SK-N-SH (cell line): ENCODE measurements at regions not wholly inside any gene's neighbourhood (a gene's known extent, or its start where the extent isn't known, plus 50 kb on each side); places are given as distances from the start of the nearest gene placed in this dataset.
A peak's percentile ranks its signal among the peaks of the same experiment; 100 is the strongest.

ENCODE experiments used
- CTCF ChIA-PET: fragments of 300-600, 350-600 bp; formaldehyde crosslinking; extraction: SDS; loops from one replicate; lab custom pipeline; 2021; lab: Yijun Ruan, JAX
- POLR2A ChIA-PET: fragments of 350-600 bp; sonication (Branson Sonifier 250); formaldehyde crosslinking; extraction: SDS; loops from one replicate; lab custom pipeline; 2020; ENCODE audit warnings: antibody characterized with exemption, inconsistent platforms; lab: Yijun Ruan, JAX
- DNase-seq: peaks from one replicate; pipeline ENCODE4 v3.0.0; 2012
- H2AFZ ChIP-seq: fragments of 200-600 bp; sonication (generic); 2 replicates; pipeline ENCODE4 v1.8.1; 2016; ENCODE audit warnings: antibody characterized with exemption, mild to moderate bottlenecking, low read depth
- H3F3A ChIP-seq: fragments of 200-600 bp; sonication (generic); replicated peaks from 2 replicates; pipeline ENCODE3; 2016; ENCODE audit warnings: antibody characterized with exemption, mild to moderate bottlenecking; ENCODE audit not compliant: insufficient read depth
- H3K27ac ChIP-seq, 2 experiments: fragments of 200-500 bp in 1 of 2; fragments of 200-600 bp in 1 of 2; sonication (Bioruptor generic) in 1 of 2; sonication (generic), shearing (Covaris generic) in 1 of 2; 2 replicates each; pipeline versions ENCODE4 v1.5.1 to v1.6.1; 2014 to 2016; ENCODE audit warnings: low read depth in 2 of 2, inconsistent platforms in 1 of 2, low read length in 1 of 2, mild to moderate bottlenecking in 1 of 2, mixed read lengths in 1 of 2
- H3K27me3 ChIP-seq: fragments of 200-600 bp; sonication (generic), shearing (Covaris generic); 2 replicates; pipeline ENCODE4 v1.6.1; 2016; ENCODE audit warnings: mixed run types; ENCODE audit not compliant: insufficient read depth
- H3K36me3 ChIP-seq, 2 experiments: fragments of 200-500 bp in 1 of 2; fragments of 200-600 bp in 1 of 2; sonication (Bioruptor generic) in 1 of 2; sonication (generic) in 1 of 2; replicated peaks in 1 of 2; 2 replicates each; pipeline versions ENCODE3 to v1.5.1; 2014 to 2016; ENCODE audit warnings: low read length in 1 of 2, mild to moderate bottlenecking in 1 of 2; ENCODE audit not compliant: insufficient read depth in 2 of 2, control insufficient read depth in 1 of 2
- H3K4me1 ChIP-seq, 2 experiments: fragments of 200-500 bp in 1 of 2; fragments of 200-600 bp in 1 of 2; sonication (Bioruptor generic) in 1 of 2; sonication (generic), shearing (Covaris generic) in 1 of 2; 2 replicates each; pipeline versions ENCODE4 v1.5.1 to v1.6.1; 2014 to 2016; ENCODE audit warnings: low read depth in 1 of 2, low read length in 1 of 2, mixed run types in 1 of 2; ENCODE audit not compliant: insufficient read depth in 2 of 2, control insufficient read depth in 1 of 2
- H3K4me2 ChIP-seq: fragments of 200-600 bp; sonication (generic), shearing (Covaris generic); 2 replicates; pipeline ENCODE4 v1.6.1; 2017; ENCODE audit warnings: mixed run types
- H3K4me3 ChIP-seq, 2 experiments: fragments of 200-500 bp in 1 of 2; fragments of 200-600 bp in 1 of 2; sonication (Bioruptor generic) in 1 of 2; sonication (generic), shearing (Covaris generic) in 1 of 2; 2 replicates each; pipeline versions ENCODE4 v1.5.1 to v1.8.1; 2014 to 2016; ENCODE audit warnings: low read depth in 2 of 2, inconsistent platforms in 1 of 2, low read length in 1 of 2, mild to moderate bottlenecking in 1 of 2, mixed read lengths in 1 of 2, moderate library complexity in 1 of 2
- H3K79me2 ChIP-seq: fragments of 200-600 bp; sonication (generic); 2 replicates; pipeline ENCODE4 v1.8.1; 2017; ENCODE audit warnings: mild to moderate bottlenecking; ENCODE audit not compliant: insufficient read depth
- H3K9ac ChIP-seq: fragments of 200-600 bp; sonication (generic); 2 replicates; pipeline ENCODE4 v1.6.1; 2017; ENCODE audit warnings: mixed run types
- H3K9me2 ChIP-seq: fragments of 200-600 bp; sonication (generic); 2 replicates; pipeline ENCODE4 v1.6.1; 2017; ENCODE audit warnings: mixed run types
- H3K9me3 ChIP-seq: fragments of 200-600 bp; sonication (generic); 2 replicates; pipeline ENCODE4 v1.6.1; 2017; ENCODE audit warnings: mixed run types, mild to moderate bottlenecking, moderate library complexity
- H4K20me1 ChIP-seq: fragments of 200-600 bp; sonication (generic); 2 replicates; pipeline ENCODE4 v1.6.1; 2017; ENCODE audit warnings: mild to moderate bottlenecking, mixed run types; ENCODE audit not compliant: insufficient read depth
- EZH2phosphoT487 ChIP-seq: fragments of 200-600 bp; sonication (generic); IDR thresholded peaks from 2 replicates; pipeline ENCODE4 v1.6.1; 2017; ENCODE audit warnings: low read depth, mixed run types, mild to moderate bottlenecking, antibody characterized with exemption, moderate library complexity, borderline replicate concordance
- FOSL2 ChIP-seq: IDR thresholded peaks from 2 replicates; pipeline ENCODE4 v1.4.0; 2012; ENCODE audit warnings: low read depth, mild to moderate bottlenecking, moderate library complexity, borderline replicate concordance
- FOXJ3 ChIP-seq: sonication (generic); formaldehyde crosslinking; IDR thresholded peaks from 2 replicates; pipeline ENCODE4 v1.5.1; 2020; ENCODE audit warnings: mild to moderate bottlenecking, missing genetic modification reagents
- GABPA ChIP-seq: IDR thresholded peaks from 2 replicates; pipeline ENCODE4 v1.4.0; 2012; ENCODE audit warnings: low read depth, mild to moderate bottlenecking
- JUND ChIP-seq: IDR thresholded peaks from 2 replicates; pipeline ENCODE4 v1.4.0; 2012
- NFIC ChIP-seq: IDR thresholded peaks from 2 replicates; pipeline ENCODE4 v1.4.0; 2012; ENCODE audit warnings: borderline replicate concordance
- POLR2AphosphoS5 ChIP-seq: IDR thresholded peaks from 2 replicates; pipeline ENCODE4 v1.6.1; 2012; ENCODE audit warnings: low read depth, low read length
- RAD21 ChIP-seq: IDR thresholded peaks from 2 replicates; pipeline ENCODE4 v1.6.1; 2012; ENCODE audit warnings: mild to moderate bottlenecking, low read length
- RXRA ChIP-seq: IDR thresholded peaks from 2 replicates; pipeline ENCODE4 v1.4.0; 2012; ENCODE audit warnings: low read depth, mild to moderate bottlenecking, borderline replicate concordance
- SIN3A ChIP-seq: IDR thresholded peaks from 2 replicates; pipeline ENCODE4 v1.6.1; 2012; ENCODE audit warnings: low read depth, mild to moderate bottlenecking, low read length, moderate library complexity, borderline replicate concordance
- TEAD4 ChIP-seq: IDR thresholded peaks from 2 replicates; pipeline ENCODE4 v1.4.0; 2012; ENCODE audit warnings: mild to moderate bottlenecking, borderline replicate concordance; ENCODE audit not compliant: insufficient read depth
- WGBS: methylation state at CpG from one replicate; pipeline ENCODE4 v1.1.6; 2017; ENCODE audit warnings: low lambda C conversion rate; 5-methylcytosine and 5-hydroxymethylcytosine counted together
- TF ChIP-seq, protein P1 (sequence below): IDR thresholded peaks from 2 replicates; pipeline ENCODE4 v1.4.0; 2012; ENCODE audit warnings: low read depth, borderline replicate concordance
- TF ChIP-seq, protein P2 (sequence below): IDR thresholded peaks from 2 replicates; pipeline ENCODE4; 2012
- TF ChIP-seq, protein P3 (sequence below): fragments of 150-350 bp; IDR thresholded peaks from 2 replicates; pipeline ENCODE4 v1.6.1; 2017; ENCODE audit warnings: antibody characterized with exemption, low read length, low read depth, borderline replicate concordance
- TF ChIP-seq, protein P4 (sequence below): fragments of 200-600 bp; sonication (generic); IDR thresholded peaks from 2 replicates; pipeline ENCODE4 v1.6.1; 2017; ENCODE audit warnings: antibody characterized with exemption, mild to moderate bottlenecking, moderate library complexity

DNA sequence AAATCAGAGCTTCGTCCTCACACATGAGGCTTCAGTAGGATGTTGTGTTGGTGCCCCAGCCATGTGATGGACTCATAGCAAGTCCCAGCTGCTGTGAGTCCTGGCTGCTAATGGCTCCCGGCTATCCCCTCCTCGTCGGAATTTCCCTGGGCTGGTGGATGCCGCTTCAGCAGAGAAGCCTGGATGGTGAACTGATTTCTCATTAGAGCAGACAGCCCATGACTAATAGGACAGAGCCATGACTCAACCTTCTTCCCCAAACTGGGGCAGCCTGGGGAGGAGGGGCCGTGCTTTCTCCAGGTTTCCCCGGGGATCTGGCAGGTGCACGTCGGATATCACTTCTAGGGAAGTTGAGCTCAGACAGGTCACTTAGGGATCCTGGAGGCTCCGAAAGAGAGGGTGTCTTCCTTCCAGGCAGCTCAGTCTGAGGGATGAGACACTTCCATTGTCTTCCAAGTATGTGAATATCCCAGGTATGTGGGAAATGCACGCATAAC, 112.7 kb downstream of the ASMT start (continued):
- TF ChIP-seq, protein P1, sequence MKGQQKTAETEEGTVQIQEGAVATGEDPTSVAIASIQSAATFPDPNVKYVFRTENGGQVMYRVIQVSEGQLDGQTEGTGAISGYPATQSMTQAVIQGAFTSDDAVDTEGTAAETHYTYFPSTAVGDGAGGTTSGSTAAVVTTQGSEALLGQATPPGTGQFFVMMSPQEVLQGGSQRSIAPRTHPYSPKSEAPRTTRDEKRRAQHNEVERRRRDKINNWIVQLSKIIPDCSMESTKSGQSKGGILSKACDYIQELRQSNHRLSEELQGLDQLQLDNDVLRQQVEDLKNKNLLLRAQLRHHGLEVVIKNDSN: no peak
- peak; percentile 94 for TF ChIP-seq FOSL2
- TF ChIP-seq RXRA: 0 out of 2 replicates have a peak, but pooled peaks have one; percentile 19
- no peak for TF ChIP-seq GABPA
- TF ChIP-seq, protein P2, sequence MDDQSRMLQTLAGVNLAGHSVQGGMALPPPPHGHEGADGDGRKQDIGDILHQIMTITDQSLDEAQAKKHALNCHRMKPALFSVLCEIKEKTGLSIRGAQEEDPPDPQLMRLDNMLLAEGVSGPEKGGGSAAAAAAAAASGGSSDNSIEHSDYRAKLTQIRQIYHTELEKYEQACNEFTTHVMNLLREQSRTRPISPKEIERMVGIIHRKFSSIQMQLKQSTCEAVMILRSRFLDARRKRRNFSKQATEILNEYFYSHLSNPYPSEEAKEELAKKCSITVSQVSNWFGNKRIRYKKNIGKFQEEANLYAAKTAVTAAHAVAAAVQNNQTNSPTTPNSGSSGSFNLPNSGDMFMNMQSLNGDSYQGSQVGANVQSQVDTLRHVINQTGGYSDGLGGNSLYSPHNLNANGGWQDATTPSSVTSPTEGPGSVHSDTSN: peak; percentile 79
- TF ChIP-seq NFIC: no peak
- TF ChIP-seq JUND: peak; percentile 78
- no peak for TF ChIP-seq TEAD4

DNA sequence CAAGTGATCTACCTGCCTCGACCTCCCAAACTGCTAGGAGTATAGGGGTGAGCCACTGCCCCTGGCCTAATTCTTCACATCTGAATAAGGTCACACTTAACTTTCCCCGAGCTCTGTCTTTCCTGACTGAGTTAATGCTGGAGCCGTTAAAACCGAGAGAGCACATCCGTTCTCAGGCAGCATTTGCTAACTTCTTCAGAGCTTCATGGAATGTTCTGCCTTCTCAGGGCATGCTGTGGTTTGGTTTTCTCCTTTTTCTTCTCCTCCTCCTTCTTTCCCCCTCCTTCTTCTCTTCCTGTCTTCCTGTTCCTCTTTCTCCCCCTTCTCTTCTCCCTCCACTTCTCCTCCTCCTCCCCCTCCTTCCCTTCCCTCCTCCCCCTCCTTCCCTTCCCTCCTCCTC, 119.9 kb downstream of the ASMT start:
- no peaks in the 10 kb centered on the region for H4K20me1 ChIP-seq
- H3K4me1 ChIP-seq: no peaks in the 10 kb centered on the region
- no peak overlapping the region for H3K9ac ChIP-seq
- no peak overlapping the region for H2AFZ ChIP-seq
- no peak overlapping the region for H3K4me2 ChIP-seq
- H3K4me3 ChIP-seq: no peak overlapping the region
- 31% methylated on average over 5 of the region's 5 CpGs for WGBS
- H3F3A ChIP-seq: peaks cover 7% of the 10 kb centered on the region
- no peaks in the 10 kb centered on the region for H3K27me3 ChIP-seq
- H3K27ac ChIP-seq: no peak overlapping the region
- ChIA-PET CTCF (no interaction called here), POLR2A (no interaction called here)
- no peaks in the 10 kb centered on the region for H3K79me2 ChIP-seq
- H3K36me3 ChIP-seq: no peaks in the 10 kb centered on the region
- no peaks in the 10 kb centered on the region for H3K9me2 ChIP-seq
- H3K9me3 ChIP-seq: no peaks in the 10 kb centered on the region
- DNase-seq: no peak
- TF ChIP-seq TEAD4 (no peak), NFIC (no peak), EZH2phosphoT487 (no peak)
- TF ChIP-seq, protein P2: no peak
- TF ChIP-seq, protein P3, sequence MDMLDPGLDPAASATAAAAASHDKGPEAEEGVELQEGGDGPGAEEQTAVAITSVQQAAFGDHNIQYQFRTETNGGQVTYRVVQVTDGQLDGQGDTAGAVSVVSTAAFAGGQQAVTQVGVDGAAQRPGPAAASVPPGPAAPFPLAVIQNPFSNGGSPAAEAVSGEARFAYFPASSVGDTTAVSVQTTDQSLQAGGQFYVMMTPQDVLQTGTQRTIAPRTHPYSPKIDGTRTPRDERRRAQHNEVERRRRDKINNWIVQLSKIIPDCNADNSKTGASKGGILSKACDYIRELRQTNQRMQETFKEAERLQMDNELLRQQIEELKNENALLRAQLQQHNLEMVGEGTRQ: no peak

DNA sequence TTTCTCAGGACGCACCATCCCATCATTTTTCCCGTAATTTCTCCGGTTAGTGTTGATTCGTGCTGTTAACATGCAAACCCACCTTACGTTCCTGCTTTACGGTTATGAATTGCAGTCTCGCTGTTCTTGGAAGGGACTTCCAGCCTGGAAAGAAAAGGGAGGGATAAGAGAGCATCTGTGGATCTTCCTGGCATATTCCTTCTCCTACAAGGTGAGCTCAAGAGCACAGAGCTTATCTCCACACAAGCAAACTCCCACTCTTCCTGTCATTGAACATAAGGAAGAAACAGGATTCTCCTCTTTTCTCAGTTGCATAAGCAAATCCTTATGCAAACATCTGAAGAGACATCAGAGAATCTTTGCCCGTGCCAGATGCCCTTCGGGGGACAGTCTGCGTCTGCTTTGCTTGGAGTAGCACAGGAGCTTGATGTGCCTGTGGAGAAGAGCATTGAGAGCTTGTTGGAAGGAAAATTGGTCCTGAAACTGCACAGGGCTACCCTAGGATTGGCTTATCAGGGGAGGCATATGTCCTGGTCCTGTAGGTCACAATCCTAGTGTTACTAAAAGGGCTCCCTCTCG, 127.0 kb downstream of the ASMT start:
- Histone ChIP-seq H2AFZ (no peak overlapping the region), H3K4me3 (no peak overlapping the region), H3K36me3 (no peaks in the 10 kb centered on the region), H4K20me1 (no peaks in the 10 kb centered on the region), H3K9ac (no peak overlapping the region), H3K27me3 (no peaks in the 10 kb centered on the region), H3K27ac (no peak overlapping the region), H3K9me2 (no peaks in the 10 kb centered on the region), H3K79me2 (no peaks in the 10 kb centered on the region), H3K9me3 (no peaks in the 10 kb centered on the region), H3K4me2 (no peak overlapping the region), H3F3A (no peaks in the 10 kb centered on the region), H3K4me1 (no peaks in the 10 kb centered on the region)
- WGBS: 46% methylated on average over 10 of the region's 11 CpGs
- DNase-seq: no peak
- TF ChIP-seq SIN3A (no peak), POLR2AphosphoS5 (no peak), RAD21 (no peak), FOXJ3 (no peak), FOSL2 (no peak)
- TF ChIP-seq, protein P4, sequence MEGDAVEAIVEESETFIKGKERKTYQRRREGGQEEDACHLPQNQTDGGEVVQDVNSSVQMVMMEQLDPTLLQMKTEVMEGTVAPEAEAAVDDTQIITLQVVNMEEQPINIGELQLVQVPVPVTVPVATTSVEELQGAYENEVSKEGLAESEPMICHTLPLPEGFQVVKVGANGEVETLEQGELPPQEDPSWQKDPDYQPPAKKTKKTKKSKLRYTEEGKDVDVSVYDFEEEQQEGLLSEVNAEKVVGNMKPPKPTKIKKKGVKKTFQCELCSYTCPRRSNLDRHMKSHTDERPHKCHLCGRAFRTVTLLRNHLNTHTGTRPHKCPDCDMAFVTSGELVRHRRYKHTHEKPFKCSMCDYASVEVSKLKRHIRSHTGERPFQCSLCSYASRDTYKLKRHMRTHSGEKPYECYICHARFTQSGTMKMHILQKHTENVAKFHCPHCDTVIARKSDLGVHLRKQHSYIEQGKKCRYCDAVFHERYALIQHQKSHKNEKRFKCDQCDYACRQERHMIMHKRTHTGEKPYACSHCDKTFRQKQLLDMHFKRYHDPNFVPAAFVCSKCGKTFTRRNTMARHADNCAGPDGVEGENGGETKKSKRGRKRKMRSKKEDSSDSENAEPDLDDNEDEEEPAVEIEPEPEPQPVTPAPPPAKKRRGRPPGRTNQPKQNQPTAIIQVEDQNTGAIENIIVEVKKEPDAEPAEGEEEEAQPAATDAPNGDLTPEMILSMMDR: no peak
- ChIA-PET CTCF (no interaction called here), POLR2A (no interaction called here)
